ENCODE measurements at regions not wholly inside any gene's neighbourhood (a gene's known extent, or its start where the extent isn't known, plus 50 kb on each side); places are given as distances from the start of the nearest gene placed in this dataset.

DNA sequence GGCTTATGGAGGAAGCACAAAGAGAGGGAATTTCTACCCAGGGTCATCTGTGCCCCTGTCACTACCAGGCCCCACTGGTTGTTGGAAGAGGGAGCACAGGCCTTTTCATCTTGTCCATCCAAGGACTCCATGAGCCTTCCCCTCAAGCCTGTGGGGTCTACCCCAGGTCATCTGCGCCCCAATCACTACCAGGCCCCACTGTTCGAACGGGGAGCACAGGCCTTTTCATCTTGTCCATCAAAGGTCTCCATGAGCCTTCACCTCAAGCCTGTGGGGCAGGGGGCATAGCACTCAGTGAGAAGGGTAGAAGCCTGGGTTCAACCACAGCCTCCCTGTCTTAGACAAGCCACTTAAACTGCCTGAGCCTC is 101.5 kb upstream of the CDH5 start:
- in situ Hi-C loops (cut with HindIII; ENCODE audit: extremely low pct_ligation_motif_present, low pct_unique_long_range_greater_than_20kb) (loop anchor here (10.0 kb wide), 1 partner anchor 560 kb away; no protein-coding TSS in a partner anchor), intact Hi-C loops (cut with micrococcal nuclease; ENCODE audit: unreplicated experiment) (no loop called here)
- Histone ChIP-seq H3K9ac (ENCODE audit: insufficient read depth, low read depth, low read length) (no peak overlapping the region), H3K27ac (ENCODE audit: extremely low read length, insufficient read depth, low read length) (no peak overlapping the region), H3K27me3 (ENCODE audit: control insufficient read depth in 1 of 2, insufficient read depth in 2 of 2, low read length in 2 of 2) (peaks cover 4 to 62% of the 10 kb centered on the region in 2 experiments; a peak in 4 of 5 replicates), H3K4me2 (ENCODE audit: low read depth, low read length) (no peak overlapping the region), H3K4me3 (replicated peaks in 1 of 3; ENCODE audit: insufficient read depth in 1 of 3, low read depth in 2 of 3, low read length in 3 of 3) (no peak overlapping the region), H3K36me3 (replicated peaks in 1 of 2; ENCODE audit: control insufficient read depth in 1 of 2, insufficient read depth in 2 of 2, low read length in 2 of 2) (no peaks in the 10 kb centered on the region), H3K9me3 (ENCODE audit: low read length) (no peaks in the 10 kb centered on the region), H4K20me1 (ENCODE audit: insufficient read depth, low read length) (no peaks in the 10 kb centered on the region), H3K4me1 (ENCODE audit: insufficient read depth, low read length) (no peaks in the 10 kb centered on the region), H3K79me2 (ENCODE audit: insufficient read depth, low read length) (no peaks in the 10 kb centered on the region), H2AFZ (ENCODE audit: low read length) (no peak overlapping the region)
- POLR2A ChIA-PET: no interaction called here
- CTCF ChIA-PET (ENCODE audit: low intra/inter-chr PET ratio, low total read pairs): no interaction called here
- ATAC-seq (no peak), FAIRE-seq (no peak), DNase-seq (ENCODE audit: low spot score) (no peak)
- WGBS (ENCODE audit: low lambda C conversion rate): 0% methylated on average over 3 of the region's 3 CpGs
- no TSS peak for BruUV-seq (replicated peaks)
- TF ChIP-seq MEF2D (CRISPR knock-in tag; IDR thresholded peaks at IDR 0.05): no peak
- TF ChIP-seq, protein P1, sequence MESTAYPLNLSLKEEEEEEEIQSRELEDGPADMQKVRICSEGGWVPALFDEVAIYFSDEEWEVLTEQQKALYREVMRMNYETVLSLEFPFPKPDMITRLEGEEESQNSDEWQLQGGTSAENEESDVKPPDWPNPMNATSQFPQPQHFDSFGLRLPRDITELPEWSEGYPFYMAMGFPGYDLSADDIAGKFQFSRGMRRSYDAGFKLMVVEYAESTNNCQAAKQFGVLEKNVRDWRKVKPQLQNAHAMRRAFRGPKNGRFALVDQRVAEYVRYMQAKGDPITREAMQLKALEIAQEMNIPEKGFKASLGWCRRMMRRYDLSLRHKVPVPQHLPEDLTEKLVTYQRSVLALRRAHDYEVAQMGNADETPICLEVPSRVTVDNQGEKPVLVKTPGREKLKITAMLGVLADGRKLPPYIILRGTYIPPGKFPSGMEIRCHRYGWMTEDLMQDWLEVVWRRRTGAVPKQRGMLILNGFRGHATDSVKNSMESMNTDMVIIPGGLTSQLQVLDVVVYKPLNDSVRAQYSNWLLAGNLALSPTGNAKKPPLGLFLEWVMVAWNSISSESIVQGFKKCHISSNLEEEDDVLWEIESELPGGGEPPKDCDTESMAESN (CRISPR knock-in tag; conservative IDR thresholded peaks at IDR 0.05): no peak
- TF ChIP-seq CBX5 (CRISPR knock-in tag; IDR thresholded peaks at IDR 0.05; ENCODE audit: borderline replicate concordance): no peak
- TF ChIP-seq MBNL3 (CRISPR knock-in tag; conservative IDR thresholded peaks at IDR 0.05): no peak
- TF ChIP-seq ZMYM4 (CRISPR knock-in tag; IDR thresholded peaks at IDR 0.05): no peak
- no peak for TF ChIP-seq ZNF44 (CRISPR knock-in tag; IDR thresholded peaks at IDR 0.05)
- TF ChIP-seq, protein P2, sequence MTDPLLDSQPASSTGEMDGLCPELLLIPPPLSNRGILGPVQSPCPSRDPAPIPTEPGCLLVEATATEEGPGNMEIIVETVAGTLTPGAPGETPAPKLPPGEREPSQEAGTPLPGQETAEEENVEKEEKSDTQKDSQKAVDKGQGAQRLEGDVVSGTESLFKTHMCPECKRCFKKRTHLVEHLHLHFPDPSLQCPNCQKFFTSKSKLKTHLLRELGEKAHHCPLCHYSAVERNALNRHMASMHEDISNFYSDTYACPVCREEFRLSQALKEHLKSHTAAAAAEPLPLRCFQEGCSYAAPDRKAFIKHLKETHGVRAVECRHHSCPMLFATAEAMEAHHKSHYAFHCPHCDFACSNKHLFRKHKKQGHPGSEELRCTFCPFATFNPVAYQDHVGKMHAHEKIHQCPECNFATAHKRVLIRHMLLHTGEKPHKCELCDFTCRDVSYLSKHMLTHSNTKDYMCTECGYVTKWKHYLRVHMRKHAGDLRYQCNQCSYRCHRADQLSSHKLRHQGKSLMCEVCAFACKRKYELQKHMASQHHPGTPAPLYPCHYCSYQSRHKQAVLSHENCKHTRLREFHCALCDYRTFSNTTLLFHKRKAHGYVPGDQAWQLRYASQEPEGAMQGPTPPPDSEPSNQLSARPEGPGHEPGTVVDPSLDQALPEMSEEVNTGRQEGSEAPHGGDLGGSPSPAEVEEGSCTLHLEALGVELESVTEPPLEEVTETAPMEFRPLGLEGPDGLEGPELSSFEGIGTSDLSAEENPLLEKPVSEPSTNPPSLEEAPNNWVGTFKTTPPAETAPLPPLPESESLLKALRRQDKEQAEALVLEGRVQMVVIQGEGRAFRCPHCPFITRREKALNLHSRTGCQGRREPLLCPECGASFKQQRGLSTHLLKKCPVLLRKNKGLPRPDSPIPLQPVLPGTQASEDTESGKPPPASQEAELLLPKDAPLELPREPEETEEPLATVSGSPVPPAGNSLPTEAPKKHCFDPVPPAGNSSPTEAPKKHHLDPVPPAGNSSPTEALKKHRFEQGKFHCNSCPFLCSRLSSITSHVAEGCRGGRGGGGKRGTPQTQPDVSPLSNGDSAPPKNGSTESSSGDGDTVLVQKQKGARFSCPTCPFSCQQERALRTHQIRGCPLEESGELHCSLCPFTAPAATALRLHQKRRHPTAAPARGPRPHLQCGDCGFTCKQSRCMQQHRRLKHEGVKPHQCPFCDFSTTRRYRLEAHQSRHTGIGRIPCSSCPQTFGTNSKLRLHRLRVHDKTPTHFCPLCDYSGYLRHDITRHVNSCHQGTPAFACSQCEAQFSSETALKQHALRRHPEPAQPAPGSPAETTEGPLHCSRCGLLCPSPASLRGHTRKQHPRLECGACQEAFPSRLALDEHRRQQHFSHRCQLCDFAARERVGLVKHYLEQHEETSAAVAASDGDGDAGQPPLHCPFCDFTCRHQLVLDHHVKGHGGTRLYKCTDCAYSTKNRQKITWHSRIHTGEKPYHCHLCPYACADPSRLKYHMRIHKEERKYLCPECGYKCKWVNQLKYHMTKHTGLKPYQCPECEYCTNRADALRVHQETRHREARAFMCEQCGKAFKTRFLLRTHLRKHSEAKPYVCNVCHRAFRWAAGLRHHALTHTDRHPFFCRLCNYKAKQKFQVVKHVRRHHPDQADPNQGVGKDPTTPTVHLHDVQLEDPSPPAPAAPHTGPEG (CRISPR knock-in tag; IDR thresholded peaks at IDR 0.05): no peak
- TF ChIP-seq TAF15 (IDR thresholded peaks at IDR 0.05; ENCODE audit: low read depth, low read length, poor library complexity, severe bottlenecking): no peak
- TF ChIP-seq GATAD2A (CRISPR knock-in tag; IDR thresholded peaks at IDR 0.05): no peak
- TF ChIP-seq SOX13 (IDR thresholded peaks at IDR 0.05): no peak
- TF ChIP-seq SOX13 (CRISPR knock-in tag; conservative IDR thresholded peaks at IDR 0.05 in 1 of 2, IDR thresholded peaks at IDR 0.05 in 1 of 2): no peak
- TF ChIP-seq HNRNPL (IDR thresholded peaks at IDR 0.05; ENCODE audit: low read depth, low read length): no peak
- TF ChIP-seq ZNF224 (CRISPR knock-in tag; IDR thresholded peaks at IDR 0.05): no peak
- TF ChIP-seq ZNF547 (CRISPR knock-in tag; IDR thresholded peaks at IDR 0.05): no peak
- TF ChIP-seq, protein P3, sequence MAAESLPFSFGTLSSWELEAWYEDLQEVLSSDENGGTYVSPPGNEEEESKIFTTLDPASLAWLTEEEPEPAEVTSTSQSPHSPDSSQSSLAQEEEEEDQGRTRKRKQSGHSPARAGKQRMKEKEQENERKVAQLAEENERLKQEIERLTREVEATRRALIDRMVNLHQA (CRISPR knock-in tag; IDR thresholded peaks at IDR 0.05): no peak
- TF ChIP-seq SPEN (CRISPR knock-in tag; IDR thresholded peaks at IDR 0.05; ENCODE audit: low read depth): no peak
- TF ChIP-seq KLF16 (CRISPR knock-in tag; IDR thresholded peaks at IDR 0.05): no peak
